Tongue (tissue), 1 donor: ENCODE measurements at regions not wholly inside any gene's neighbourhood (a gene's known extent, or its start where the extent isn't known, plus 50 kb on each side); places are given as distances from the start of the nearest gene placed in this dataset.
"Not testable (repeated sequence)": the region's sequence is repeated elsewhere in the genome, so short reads cannot be mapped to it uniquely, and the experiment has no call there.

ENCODE experiments used
- DNase-seq: peaks from one replicate; pipeline ENCODE4 v3.0.0-alpha.2; 2015

GRCh38 chr1:182003953-182004586 lies 57.4 kb downstream of the ZNF648 start:
- DNase-seq, result peak; percentile 18

DNA sequence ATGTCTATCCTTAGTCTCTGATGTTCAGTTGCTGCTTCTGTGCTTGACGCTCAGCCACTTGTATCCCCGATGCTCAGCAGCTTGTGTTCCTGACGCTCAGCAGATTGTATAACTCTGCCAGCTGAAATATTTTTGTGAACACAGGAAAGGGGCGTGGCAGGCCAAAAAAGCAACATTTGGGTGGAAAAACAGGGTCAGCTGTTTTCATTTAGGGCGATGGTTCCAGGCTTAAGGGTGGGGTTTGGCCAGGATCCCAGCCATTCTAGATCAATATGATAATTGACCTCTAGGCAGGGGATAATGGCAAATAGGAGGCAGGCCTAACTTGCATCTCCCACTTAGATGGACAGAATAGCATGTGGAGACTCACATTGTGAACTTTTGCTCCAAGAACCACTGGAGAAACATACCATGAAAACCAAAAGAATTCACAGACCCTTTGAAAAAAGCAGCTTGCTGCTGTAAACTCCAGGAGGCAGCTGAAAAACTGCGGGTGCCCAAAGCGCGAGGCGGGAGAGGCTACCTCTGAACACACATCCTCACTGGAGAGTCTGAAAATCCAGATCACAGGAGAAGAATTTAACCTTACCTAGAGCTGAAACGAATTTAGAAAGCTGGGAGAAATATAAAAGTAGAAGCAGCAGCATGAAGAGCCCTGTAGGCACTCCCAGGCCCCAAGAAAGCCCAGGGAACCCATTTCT lies 58.3 kb downstream of the ZNF648 start:
- peak; percentile 25 for DNase-seq

DNA sequence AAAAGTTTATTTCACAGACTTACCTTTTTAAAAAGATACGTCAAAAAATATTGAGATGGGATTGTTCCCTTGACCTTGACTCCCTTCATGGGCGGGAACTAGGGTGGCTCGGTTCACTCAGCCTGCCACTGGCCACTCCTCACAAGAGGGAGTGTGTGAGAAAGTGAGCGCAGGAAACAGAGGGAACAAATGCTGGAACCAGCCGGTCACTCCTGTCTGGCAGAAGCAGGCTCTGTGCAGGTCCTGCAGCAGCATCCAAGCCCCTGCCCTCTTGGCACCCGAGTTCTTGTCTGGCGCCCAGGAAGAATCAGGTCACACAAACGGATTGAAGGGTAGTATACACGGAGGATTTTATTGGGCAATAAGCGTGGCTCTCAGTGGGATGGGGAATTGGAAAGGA lies 58.9 kb downstream of the ZNF648 start:
- no peak for DNase-seq

- no peak for DNase-seq
Measured at GRCh38 chr1:181998858-181999257, 62.7 kb downstream of the ZNF648 start.

- DNase-seq, result no peak
Measured at GRCh38 chr1:181992072-181992471, 69.4 kb downstream of the ZNF648 start.

DNA sequence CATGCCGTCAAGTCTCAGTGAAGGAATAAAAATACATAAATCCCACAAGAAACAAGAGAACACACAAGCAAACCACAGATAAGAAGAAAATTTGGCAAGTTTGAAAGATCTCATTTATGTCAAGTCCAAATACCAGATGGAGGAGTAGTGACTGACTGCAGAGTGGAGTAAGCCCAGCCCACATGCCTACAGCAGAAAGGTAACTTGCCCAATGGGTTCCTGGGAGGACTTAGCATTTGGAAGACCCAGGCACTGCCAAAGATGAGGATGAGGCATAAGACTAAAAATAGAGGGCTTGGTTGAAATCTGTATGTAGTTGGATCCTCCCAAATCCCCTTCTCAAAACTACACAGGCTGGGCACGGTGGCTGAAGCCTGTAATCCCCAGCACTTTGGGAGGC lies 70.8 kb downstream of the ZNF648 start:
- no peak for DNase-seq

- no peak for DNase-seq
Measured at GRCh38 chr1:181989261-181989920, 72.1 kb downstream of the ZNF648 start.

DNA sequence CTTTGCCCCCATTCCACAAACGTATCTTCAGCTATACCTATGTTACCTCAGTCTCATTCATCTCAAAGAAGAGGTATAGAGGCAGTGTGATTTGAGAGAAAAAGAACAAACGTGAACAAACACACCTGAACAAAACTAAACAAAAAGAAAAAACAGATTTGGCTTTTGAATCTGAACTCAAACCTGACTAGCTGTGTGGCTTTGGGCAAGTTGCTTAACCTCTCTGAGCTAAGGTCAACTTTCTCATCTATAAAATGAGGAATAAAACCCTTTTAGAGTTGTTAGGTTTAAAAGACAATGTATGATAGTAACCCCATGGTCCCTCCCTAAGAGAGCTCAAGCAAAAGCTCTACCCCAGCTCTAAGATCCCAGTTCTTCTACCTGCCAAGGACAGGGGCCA lies 73.5 kb downstream of the ZNF648 start:
- DNase-seq, result no peak

DNA sequence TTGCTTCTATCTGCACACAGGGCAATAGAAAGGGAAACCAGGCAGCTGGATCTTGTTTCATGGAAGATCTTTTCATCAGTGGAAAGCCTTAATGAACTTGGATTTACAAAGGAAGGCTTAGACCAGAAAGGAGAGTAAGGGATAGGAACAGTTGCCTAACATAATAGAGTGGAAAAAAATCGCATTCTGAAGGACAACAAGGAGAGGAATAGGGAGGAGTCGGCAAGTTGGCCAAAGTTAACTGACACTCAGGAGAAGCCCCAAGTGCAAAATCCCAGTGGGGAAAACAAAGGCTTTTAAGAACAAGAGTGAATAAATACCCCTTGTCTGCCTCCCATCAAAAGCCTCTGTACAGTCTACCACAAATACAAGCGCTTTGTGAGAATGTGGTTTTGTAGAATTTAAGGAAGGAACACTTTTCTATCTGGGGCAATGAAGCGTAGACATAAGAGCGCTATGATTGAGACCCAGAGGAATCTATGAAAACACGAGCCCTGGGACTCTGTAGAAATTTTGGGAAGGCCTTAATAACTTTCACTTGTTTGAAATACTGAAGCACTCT lies 74.1 kb downstream of the ZNF648 start:
- DNase-seq, result no peak

GRCh38 chr1:181986907-181987305 lies 74.6 kb downstream of the ZNF648 start:
- DNase-seq, result no peak

GRCh38 chr1:181985936-181986906 lies 75.3 kb downstream of the ZNF648 start:
- no peak for DNase-seq

- DNase-seq, result no peak
Measured at GRCh38 chr1:181985281-181985680, 76.2 kb downstream of the ZNF648 start.

DNA sequence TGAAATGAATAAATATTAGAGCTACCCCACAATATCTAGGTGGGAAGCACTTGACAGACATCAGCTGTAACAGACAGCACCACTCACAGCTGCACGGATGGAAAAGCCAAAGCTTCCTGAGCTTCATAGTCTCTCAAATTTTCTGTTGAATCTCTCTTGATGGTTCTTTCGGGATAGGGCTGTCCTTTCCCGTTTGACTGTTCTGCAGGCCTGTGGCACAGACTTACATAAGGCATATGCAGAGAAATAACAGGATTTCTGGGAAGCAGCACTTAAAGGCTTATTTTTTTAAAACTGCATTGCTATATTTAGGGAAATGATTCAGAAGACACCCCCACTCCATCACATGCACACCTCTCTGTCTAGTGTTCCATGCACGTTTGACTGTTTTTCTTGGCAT lies 77.5 kb downstream of the ZNF648 start:
- no peak for DNase-seq

DNA sequence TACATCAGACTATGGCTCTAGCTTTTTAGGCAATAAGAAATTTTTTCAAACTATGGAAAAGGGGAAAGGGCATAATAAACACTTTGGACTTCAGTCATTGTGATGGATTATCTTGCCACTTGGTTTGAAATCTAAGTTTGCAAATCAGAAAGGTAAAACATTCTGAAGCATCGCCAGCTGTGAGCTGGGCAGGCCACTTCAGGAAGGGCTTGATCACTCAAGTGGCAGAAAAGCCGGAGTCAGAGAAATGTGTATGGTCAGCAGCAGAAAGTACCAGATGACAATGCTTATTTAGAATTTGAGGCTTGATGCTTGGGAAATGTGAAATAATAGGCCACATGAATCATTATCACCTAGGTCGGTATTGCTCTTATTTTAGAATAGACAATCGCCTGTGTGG lies 79.7 kb downstream of the ZNF648 start:
- DNase-seq, result no peak

GRCh38 chr1:181972256-181972655 lies 89.3 kb downstream of the ZNF648 start:
- no peak for DNase-seq

DNA sequence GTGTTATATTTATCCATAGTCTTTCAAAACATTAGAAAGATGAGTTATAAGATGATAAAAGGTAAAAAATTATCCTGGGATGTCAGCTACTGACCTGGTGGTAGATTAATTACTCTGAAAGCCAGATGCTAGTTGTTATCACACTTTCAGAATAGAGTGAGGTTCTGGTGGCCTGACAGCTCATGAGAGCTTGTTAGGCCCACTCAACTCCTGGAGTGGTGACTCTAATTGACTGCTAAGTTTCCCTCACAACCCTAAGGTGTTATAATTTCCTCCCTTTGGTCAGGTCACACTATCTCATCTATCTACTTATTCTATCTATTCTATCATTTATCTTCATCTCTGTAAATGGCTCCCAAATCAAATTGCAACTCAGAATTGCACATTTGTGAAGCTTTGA lies 90.1 kb downstream of the ZNF648 start:
- no peak for DNase-seq

- DNase-seq, result no peak
Measured at GRCh38 chr1:181969902-181970301, 91.6 kb downstream of the ZNF648 start.

DNA sequence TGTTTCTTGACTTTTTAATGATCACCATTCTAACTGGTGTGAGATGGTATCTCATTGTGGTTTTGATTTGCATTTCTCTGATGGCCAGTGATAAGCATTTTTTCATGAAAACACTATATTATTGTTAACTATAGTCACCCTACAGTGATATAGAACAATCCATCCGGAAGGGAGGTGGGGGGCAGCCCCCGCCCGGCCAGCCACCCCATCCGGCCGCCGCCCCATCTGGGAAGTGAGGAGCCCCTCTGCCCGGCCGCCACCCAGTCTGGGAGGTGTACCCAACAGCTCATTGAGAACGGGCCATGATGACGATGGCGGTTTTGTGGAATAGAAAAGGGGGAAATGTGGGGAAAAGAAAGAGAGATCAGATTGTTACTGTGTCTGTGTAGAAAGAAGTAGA lies 106.8 kb downstream of the ZNF648 start:
- not testable (repeated sequence) for DNase-seq

DNA sequence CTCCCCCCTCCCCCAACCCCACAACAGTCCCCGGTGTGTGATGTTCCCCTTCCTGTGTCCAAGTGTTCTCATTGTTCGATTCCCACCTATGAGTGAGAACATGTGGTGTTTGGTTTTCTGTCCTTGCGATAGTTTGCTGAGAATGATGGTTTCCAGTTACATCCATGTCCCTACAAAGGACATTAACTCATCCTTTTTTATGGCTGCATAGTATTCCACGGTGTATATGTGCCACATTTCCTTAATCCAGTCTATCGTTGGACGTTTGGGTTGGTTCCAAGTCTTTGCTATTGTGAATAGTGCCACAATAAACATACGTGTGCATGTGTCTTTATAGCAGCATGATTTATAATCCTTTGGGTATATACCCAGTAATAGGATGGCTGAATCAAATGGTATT lies 107.3 kb downstream of the ZNF648 start:
- not testable (repeated sequence) for DNase-seq

- DNase-seq, result no peak
Measured at GRCh38 chr1:181953596-181953995, 107.9 kb downstream of the ZNF648 start.

DNA sequence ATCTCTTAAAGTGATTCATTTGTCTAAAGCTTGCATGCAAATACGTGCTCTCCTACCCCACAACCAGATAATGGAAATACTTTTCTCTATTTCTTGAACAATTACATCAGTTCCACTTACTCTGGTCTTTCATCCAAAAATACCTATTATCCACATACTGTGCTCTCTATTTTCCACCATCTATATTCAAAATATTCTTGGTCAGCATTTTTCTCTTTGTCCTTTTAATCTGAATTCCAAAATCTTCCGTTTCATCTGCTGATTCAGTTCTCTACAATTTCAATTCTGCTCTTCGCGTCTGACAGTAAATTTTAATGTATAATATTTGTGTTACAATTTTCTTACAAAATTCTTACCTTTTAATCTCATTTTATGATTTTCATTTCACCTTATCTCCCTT lies 110.3 kb downstream of the ZNF648 start:
- DNase-seq, result no peak

- DNase-seq, result no peak
Measured at GRCh38 chr1:181949500-181949899, 112.0 kb downstream of the ZNF648 start.
